ENCODE measurements at regions not wholly inside any gene's neighbourhood (a gene's known extent, or its start where the extent isn't known, plus 50 kb on each side); places are given as distances from the start of the nearest gene placed in this dataset.

DNA sequence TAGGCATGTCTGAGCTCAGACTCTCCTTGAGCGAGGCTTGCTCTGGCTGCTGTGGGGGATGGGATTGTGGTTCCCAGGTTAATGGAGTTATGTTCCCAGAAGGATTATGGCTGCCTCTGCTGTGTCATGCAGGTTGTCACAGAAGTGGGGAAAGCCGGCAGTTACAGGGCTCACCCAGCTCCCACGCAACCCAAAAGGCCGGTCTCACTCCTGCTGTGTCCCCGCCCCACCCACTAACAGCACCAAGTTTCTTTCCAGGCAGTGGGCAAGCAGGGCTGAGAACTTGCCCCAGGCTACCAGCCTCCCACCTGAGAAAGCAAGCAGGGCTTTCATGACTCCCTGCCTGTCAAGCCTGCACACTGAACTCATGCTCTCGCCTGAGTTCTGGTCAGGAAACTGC lies 750.5 kb downstream of the FRK start:
- TF ChIP-seq, protein P1, sequence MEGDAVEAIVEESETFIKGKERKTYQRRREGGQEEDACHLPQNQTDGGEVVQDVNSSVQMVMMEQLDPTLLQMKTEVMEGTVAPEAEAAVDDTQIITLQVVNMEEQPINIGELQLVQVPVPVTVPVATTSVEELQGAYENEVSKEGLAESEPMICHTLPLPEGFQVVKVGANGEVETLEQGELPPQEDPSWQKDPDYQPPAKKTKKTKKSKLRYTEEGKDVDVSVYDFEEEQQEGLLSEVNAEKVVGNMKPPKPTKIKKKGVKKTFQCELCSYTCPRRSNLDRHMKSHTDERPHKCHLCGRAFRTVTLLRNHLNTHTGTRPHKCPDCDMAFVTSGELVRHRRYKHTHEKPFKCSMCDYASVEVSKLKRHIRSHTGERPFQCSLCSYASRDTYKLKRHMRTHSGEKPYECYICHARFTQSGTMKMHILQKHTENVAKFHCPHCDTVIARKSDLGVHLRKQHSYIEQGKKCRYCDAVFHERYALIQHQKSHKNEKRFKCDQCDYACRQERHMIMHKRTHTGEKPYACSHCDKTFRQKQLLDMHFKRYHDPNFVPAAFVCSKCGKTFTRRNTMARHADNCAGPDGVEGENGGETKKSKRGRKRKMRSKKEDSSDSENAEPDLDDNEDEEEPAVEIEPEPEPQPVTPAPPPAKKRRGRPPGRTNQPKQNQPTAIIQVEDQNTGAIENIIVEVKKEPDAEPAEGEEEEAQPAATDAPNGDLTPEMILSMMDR (IDR thresholded peaks at IDR 0.05; ENCODE audit: insufficient read depth, low read depth, low read length), result no peak
- TF ChIP-seq EZH2 (IDR thresholded peaks at IDR 0.05; ENCODE audit: insufficient read depth, low read length), result no peak

Measured in astrocyte (in vitro differentiated cells and primary cell).